ENCODE measurements at regions not wholly inside any gene's neighbourhood (a gene's known extent, or its start where the extent isn't known, plus 50 kb on each side); places are given as distances from the start of the nearest gene placed in this dataset.

GRCh38 chr4:188987011-188987410 is 847.8 kb downstream of the TRIML1 start:
- intact Hi-C loops (cut with DNase I) = no loop called here
- H3K4me1 ChIP-seq (ENCODE audit: insufficient read depth) = no peaks in the 10 kb centered on the region
- WGBS, 3 donors = 94 to 96% (median 96%) methylated on average over 1 of the region's 1 CpG
- no peak overlapping the region for H3K27ac ChIP-seq
- H3K36me3 ChIP-seq = no peaks in the 10 kb centered on the region
- TF ChIP-seq POLR2A (IDR thresholded peaks at IDR 0.05) = no peak
- TF ChIP-seq EP300 (IDR thresholded peaks at IDR 0.05) = no peak
- no peak for DNase-seq
- no peak overlapping the region for H3K4me3 ChIP-seq
- H3K9me3 ChIP-seq = no peaks in the 10 kb centered on the region
- no peaks in the 10 kb centered on the region for H3K27me3 ChIP-seq

- 93 to 95% (median 93%) methylated on average over 8 of the region's 8 CpGs for WGBS, 3 donors
- no peaks in the 10 kb centered on the region for H3K27me3 ChIP-seq
- no peak for TF ChIP-seq EP300 (IDR thresholded peaks at IDR 0.05)
- TF ChIP-seq CTCF (IDR thresholded peaks at IDR 0.05) = no peak
- no peak for TF ChIP-seq POLR2A (IDR thresholded peaks at IDR 0.05)
- H3K9me3 ChIP-seq = no peaks in the 10 kb centered on the region
- no peak for DNase-seq
- no peak overlapping the region for H3K27ac ChIP-seq
- intact Hi-C loops (cut with DNase I) = no loop called here
- no peak overlapping the region for H3K4me3 ChIP-seq
- H3K36me3 ChIP-seq = no peaks in the 10 kb centered on the region
- H3K4me1 ChIP-seq (ENCODE audit: insufficient read depth) = no peaks in the 10 kb centered on the region
Measured at GRCh38 chr4:188988131-188988530, 848.9 kb downstream of the TRIML1 start.

- Histone ChIP-seq H3K27ac (no peak overlapping the region), H3K4me1 (ENCODE audit: insufficient read depth) (no peaks in the 10 kb centered on the region), H3K9me3 (no peaks in the 10 kb centered on the region), H3K36me3 (no peaks in the 10 kb centered on the region), H3K27me3 (no peaks in the 10 kb centered on the region), H3K4me3 (no peak overlapping the region)
- 56 to 62% (median 59%) methylated on average over 3 of the region's 3 CpGs for WGBS, 3 donors
- intact Hi-C loops (cut with DNase I) = no loop called here
- TF ChIP-seq EP300 (IDR thresholded peaks at IDR 0.05) = no peak
- no peak for TF ChIP-seq CTCF (IDR thresholded peaks at IDR 0.05)
- no peak for TF ChIP-seq POLR2A (IDR thresholded peaks at IDR 0.05)
- no peak for DNase-seq
Measured at GRCh38 chr4:188989371-188989770, 850.1 kb downstream of the TRIML1 start.

- Histone ChIP-seq H3K27ac (no peak overlapping the region), H3K36me3 (no peaks in the 10 kb centered on the region), H3K4me1 (ENCODE audit: insufficient read depth) (no peaks in the 10 kb centered on the region), H3K27me3 (no peaks in the 10 kb centered on the region), H3K4me3 (no peak overlapping the region), H3K9me3 (no peaks in the 10 kb centered on the region)
- DNase-seq = no peak
- intact Hi-C loops (cut with DNase I) = no loop called here
- TF ChIP-seq POLR2A (IDR thresholded peaks at IDR 0.05) (no peak), EP300 (IDR thresholded peaks at IDR 0.05) (no peak), CTCF (IDR thresholded peaks at IDR 0.05) (no peak)
- WGBS, 3 donors = 73 to 75% (median 75%) methylated on average over 1 of the region's 1 CpG
Measured at GRCh38 chr4:188992706-188993105, 853.5 kb downstream of the TRIML1 start.

- TF ChIP-seq EP300 (IDR thresholded peaks at IDR 0.05) (no peak), POLR2A (IDR thresholded peaks at IDR 0.05) (no peak), CTCF (IDR thresholded peaks at IDR 0.05) (no peak)
- Histone ChIP-seq H3K9me3 (no peaks in the 10 kb centered on the region), H3K4me1 (ENCODE audit: insufficient read depth) (no peaks in the 10 kb centered on the region), H3K27me3 (no peaks in the 10 kb centered on the region), H3K4me3 (no peak overlapping the region), H3K36me3 (no peaks in the 10 kb centered on the region), H3K27ac (no peak overlapping the region)
- 68 to 83% (median 81%) methylated on average over 6 of the region's 6 CpGs for WGBS, 3 donors
- DNase-seq = no peak
- intact Hi-C loops (cut with DNase I) = no loop called here
Measured at GRCh38 chr4:188993871-188994270, 854.6 kb downstream of the TRIML1 start.
